Coronary artery (tissue), 2 donors: ENCODE measurements at regions not wholly inside any gene's neighbourhood (a gene's known extent, or its start where the extent isn't known, plus 50 kb on each side); places are given as distances from the start of the nearest gene placed in this dataset.

ENCODE experiments used
- DNase-seq: peaks from one replicate; pipeline ENCODE4 v3.0.0-alpha.2; 2017; ENCODE audit warnings: low spot score
- H3K27ac ChIP-seq, 2 donors: fragments of 200-600 bp; sonication (generic); one replicate each; pipeline ENCODE4 v1.5.1; 2016 to 2019
- H3K4me3 ChIP-seq: fragments of 200-600 bp; sonication (generic); 2 replicates; pipeline ENCODE4 v1.5.1; 2016; ENCODE audit warnings: mild to moderate bottlenecking, moderate library complexity
- TF ChIP-seq, protein P1 (sequence below): fragments of 200-600 bp; sonication (generic); IDR thresholded peaks from one replicate; pipeline ENCODE4 v1.5.1; 2019; ENCODE audit warnings: antibody characterized with exemption

DNA sequence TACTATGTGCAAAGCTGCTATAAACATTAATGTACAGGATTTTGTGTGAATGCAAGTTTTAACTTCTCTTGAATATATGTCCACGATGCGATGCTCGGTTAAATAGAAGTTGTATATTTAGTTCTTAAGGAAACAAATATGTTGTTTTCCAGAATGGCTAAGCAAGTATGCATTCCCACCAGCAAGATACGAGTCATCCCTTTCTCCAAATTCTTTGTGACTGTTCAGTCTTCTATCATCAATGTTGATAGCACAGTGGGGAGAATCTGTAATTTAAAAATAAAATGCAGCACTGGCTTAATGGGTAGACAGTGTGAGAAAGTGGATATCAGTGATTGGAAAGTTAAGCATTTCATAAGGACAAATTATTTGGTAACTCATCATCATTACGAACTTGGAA is 1340.8 kb downstream of the PCDH9 start:
- Histone ChIP-seq H3K4me3 (no peak overlapping the region), H3K27ac (no peak overlapping the region)
- no peak for DNase-seq
- TF ChIP-seq, protein P1, sequence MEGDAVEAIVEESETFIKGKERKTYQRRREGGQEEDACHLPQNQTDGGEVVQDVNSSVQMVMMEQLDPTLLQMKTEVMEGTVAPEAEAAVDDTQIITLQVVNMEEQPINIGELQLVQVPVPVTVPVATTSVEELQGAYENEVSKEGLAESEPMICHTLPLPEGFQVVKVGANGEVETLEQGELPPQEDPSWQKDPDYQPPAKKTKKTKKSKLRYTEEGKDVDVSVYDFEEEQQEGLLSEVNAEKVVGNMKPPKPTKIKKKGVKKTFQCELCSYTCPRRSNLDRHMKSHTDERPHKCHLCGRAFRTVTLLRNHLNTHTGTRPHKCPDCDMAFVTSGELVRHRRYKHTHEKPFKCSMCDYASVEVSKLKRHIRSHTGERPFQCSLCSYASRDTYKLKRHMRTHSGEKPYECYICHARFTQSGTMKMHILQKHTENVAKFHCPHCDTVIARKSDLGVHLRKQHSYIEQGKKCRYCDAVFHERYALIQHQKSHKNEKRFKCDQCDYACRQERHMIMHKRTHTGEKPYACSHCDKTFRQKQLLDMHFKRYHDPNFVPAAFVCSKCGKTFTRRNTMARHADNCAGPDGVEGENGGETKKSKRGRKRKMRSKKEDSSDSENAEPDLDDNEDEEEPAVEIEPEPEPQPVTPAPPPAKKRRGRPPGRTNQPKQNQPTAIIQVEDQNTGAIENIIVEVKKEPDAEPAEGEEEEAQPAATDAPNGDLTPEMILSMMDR = no peak

DNA sequence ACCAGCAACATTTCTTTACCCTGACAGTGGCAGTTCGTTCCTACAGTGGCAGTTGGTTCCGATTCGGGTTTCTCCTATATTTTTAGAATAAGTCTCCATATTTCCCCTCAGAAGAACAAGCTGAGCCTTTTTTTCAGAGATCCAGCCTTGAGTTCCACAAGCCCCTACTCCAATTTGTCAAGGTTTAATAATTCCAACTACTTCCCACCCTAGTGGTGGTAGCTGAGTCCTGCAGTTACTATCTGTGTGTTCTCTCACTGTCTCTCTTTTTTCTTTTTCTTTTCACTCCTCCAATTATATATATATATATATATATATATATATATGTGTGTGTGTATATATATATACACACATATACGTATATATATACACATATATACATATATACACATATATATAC is 1347.3 kb downstream of the PCDH9 start:
- TF ChIP-seq, protein P1 = no peak
- DNase-seq = no peak
- no peak overlapping the region for H3K4me3 ChIP-seq
- no peak overlapping the region for H3K27ac ChIP-seq

DNA sequence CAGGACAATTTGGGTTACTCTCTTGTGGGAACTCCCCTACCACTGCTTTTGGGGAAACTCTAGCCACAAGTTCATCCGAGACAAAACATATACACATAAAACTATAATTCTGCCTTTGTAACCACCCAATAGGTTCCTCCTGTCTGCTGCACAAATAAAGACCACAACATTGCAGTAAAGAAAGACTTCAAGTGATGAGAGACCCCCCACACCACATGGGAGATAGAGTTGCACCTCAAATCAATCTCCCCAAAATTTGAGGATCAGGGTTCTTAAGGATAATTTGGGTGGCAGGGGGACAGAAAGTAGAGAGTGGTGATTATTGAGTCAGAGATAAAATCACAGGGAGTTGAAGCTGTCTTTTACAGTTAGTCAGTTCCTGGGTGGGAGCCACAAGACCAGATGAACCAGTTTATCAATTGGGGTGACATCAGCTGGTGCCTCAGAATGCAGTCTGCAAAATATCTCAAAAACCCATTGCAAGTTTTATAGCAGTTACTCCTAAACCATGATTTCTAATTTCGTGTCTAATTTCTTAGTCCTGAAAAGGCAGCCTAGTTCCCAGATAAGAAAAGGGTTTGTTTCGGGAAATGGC is 1348.5 kb downstream of the PCDH9 start:
- Histone ChIP-seq H3K4me3 (no peak overlapping the region), H3K27ac (no peak overlapping the region)
- DNase-seq = no peak
- TF ChIP-seq, protein P1 = no peak

DNA sequence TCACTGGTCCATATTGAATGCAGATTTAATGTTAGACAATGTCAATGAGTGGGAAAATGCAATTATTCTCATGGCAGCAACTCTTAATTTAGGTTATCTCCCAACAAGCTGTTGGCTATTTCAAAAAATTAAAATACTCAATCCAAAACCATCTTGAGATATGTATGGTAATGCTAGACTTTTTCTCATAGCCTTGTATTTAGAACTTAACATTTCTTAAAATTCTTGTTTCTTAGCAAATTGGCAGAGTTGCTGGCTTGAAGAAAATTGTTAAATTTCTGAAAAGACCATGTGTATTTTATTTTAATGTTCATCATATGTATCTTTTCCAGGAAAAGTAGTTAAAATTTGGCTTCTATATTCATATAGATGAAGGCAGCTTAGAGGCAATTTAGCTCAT is 1355.1 kb downstream of the PCDH9 start:
- Histone ChIP-seq H3K27ac (no peak overlapping the region), H3K4me3 (no peak overlapping the region)
- no peak for DNase-seq
- TF ChIP-seq, protein P1 = no peak

DNA sequence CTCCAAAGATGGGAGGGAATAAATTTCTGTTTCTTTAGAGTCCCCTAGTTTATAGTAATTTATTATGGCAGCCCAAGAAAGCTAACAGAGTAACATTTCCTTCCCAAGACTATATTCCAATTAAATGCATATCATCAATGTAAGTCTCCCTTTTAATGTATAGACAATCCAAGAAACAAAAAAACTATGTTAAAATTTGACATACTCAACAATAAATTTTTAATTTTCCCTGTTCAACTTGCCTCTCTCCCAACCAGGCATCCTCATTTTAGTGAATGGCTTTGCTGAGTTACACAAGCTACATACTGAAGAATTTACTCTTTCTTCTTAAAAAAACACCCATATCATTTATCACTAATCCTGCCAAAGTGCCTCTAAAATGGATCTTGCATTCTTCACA is 1357.7 kb downstream of the PCDH9 start:
- TF ChIP-seq, protein P1 = no peak
- Histone ChIP-seq H3K27ac (no peak overlapping the region), H3K4me3 (no peak overlapping the region)
- no peak for DNase-seq

DNA sequence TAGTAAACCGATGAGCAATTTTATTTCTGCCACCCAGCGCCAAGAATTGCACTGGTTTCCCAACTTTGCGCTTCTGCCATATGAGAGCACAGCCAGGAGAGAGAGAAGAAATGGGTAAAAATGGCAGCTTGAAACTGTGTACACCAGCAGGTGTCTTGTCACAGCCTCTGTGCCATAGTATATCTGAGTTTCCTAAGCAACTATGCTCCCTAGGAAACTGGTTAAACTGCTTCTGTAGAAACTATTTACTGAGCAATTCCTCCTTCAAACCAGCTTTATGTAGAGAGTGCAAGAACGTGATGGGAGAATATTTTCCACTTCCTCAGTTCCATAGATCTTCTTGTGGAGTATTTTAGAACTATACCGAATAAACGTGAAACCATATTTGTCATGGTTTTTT is 1361.3 kb downstream of the PCDH9 start:
- no peak for DNase-seq
- Histone ChIP-seq H3K27ac (no peak overlapping the region), H3K4me3 (no peak overlapping the region)
- TF ChIP-seq, protein P1 = no peak

DNA sequence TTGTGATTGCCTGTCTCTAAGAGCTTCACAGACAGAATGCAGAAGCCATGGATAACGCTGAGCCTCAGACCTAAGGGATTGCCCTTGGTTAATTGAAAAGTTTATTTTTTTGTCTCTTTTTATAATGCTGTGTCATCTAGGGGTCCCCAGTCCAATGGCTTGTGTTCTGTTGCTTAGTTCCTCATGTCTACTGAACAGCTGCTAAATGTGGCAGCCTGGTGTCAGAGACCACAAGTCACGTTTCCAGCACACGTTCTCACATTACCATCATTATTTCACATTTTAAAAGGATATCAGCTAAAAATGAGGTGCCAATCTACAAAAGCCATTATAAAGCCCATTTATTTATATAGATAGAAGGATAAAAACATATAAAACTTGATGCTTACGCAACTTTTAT is 1362.0 kb downstream of the PCDH9 start:
- DNase-seq = no peak
- TF ChIP-seq, protein P1 = no peak
- Histone ChIP-seq H3K4me3 (no peak overlapping the region), H3K27ac (no peak overlapping the region)
